GM18870 (cell line): ENCODE measurements at regions not wholly inside any gene's neighbourhood (a gene's known extent, or its start where the extent isn't known, plus 50 kb on each side); places are given as distances from the start of the nearest gene placed in this dataset.

ENCODE experiments used
- ATAC-seq: cut with Tn5 transposase; IDR thresholded peaks from one replicate; pipeline ENCODE4 v1.9.1; 2021; ENCODE audit warnings: moderate library complexity; ENCODE audit not compliant: unreplicated experiment

DNA sequence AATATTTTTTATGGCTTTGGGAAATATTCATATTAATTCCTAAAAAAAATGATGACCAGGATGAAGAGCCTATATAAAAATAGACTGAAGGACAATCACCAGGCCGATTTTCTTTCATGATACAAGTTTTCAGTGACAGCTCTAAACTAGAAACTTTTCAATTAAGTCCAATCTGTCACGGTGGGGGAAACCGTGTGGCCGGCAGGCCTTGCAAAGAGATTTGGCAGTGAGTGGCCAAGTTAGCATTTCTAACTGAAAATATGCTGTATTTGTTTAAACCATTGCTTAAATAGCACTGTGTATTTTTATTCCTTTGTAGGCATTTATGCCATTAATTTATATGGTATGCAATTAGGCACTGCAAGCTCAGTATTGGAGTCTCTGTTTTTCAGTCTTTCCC, 294.5 kb upstream of the NRIP1 start:
- no peak for ATAC-seq

GRCh38 chr21:15362458-15362857, 297.7 kb upstream of the NRIP1 start:
- no peak for ATAC-seq

DNA sequence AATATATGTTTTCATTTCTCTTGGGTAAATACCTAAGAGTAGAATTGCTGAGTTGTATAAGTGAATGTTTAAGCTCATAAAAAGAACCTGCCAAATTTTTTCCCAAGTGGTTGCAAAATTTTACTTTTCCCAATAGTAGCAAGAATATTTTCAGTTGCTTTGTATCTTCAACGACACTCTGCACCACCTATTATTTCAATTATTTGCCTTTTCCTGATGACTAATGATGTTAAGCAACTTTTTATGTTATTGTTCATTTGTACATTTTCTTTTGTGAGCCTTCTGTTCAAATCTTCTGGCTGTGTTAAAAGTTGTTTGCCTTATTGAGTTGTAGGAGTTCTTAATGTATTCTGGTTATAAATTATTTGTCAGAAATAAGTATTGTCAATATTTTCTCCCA, 299.1 kb upstream of the NRIP1 start:
- ATAC-seq: no peak

- ATAC-seq: no peak
These were observed 301.1 kb upstream of the NRIP1 start for GRCh38 chr21:15365751-15366392.

GRCh38 chr21:15366555-15366954, 301.8 kb upstream of the NRIP1 start:
- no peak for ATAC-seq

- ATAC-seq: no peak
These were observed 302.3 kb upstream of the NRIP1 start for GRCh38 chr21:15367061-15367626.

DNA sequence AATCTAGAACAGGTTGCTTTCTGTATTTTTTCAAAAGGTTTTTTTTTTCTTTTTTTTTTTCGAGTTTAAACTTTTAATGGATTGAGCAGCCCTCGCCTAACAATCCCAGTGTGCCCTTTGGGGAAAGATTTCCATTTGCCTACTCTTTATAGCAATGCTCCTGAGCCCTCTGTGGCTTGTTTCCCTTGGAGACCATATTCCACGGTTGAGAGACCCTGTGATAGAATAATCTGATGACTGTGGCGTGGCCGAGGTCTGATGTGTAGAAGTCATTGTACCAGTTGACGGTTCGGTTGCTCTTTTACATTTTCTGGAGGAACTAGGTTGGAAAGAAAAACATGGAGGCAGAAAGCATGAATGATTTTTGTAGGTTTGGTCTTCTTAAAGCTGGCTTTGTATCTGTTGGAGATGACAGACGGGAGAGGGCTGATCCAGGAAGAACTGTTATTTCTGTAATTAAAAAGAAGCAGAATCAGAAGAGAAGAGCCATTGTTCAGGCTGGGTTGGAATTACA, 305.7 kb upstream of the NRIP1 start:
- ATAC-seq: no peak

DNA sequence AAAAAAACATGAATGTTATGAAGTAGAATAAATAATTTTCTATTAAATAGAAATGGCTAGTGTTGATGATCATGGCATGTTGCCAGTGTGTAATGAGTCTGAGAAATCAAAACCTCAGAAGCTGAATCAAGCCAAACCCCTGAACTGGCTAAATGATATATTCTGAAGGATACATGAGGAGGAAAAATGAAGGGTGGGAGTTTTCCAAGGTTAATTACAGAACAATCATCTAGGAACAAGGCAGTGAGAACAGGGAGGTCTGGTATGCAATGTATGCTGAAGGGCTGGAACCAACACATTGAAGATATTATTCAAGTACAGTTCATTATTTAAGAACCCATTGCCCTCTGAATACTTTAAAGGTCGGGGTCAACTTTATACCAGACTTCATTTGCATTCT, 309.1 kb upstream of the NRIP1 start:
- no peak for ATAC-seq

DNA sequence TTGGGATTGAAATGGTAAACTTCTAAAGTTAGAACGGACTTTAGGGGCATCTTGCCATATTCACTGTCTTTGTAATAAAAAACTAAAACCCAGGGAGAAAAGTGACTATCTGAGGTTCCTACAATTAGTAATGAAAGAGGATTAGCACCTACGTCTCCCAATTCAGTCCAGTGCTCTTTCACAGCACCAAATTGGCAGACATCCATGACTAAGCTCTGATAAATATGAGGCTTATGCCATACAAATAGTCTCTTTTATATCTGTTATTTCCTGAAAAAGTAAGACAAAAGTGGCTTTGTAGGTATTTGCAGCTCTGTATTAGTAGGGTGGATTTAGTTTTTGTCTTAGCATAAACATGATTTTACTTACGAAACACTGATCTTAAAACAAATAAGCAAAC, 315.0 kb upstream of the NRIP1 start:
- no peak for ATAC-seq

- ATAC-seq: no peak
These were observed 318.8 kb upstream of the NRIP1 start for GRCh38 chr21:15383588-15383987.

- ATAC-seq: no peak
These were observed 325.2 kb upstream of the NRIP1 start for GRCh38 chr21:15390049-15390448.

GRCh38 chr21:15397258-15397657, 332.5 kb upstream of the NRIP1 start:
- no peak for ATAC-seq

DNA sequence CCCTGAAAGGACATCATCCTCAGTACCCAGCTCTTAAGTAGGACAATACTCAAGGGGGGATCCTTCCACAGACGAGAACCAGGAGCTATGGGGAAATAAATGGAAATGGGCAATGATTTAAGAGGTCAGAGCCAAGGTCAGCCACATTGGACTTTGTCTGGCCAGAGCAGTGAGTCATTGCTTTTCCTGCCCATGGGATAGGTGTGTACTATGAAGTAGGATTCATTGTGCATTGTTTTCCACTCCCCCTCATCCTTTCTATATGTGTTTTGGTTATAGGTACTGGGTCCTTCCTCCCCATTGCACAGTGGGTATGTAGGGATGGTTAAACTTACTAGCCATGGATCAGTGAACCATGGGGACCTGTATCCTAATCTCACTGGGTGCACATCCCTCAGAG, 328.9 kb upstream of the USP25 start:
- ATAC-seq: no peak

DNA sequence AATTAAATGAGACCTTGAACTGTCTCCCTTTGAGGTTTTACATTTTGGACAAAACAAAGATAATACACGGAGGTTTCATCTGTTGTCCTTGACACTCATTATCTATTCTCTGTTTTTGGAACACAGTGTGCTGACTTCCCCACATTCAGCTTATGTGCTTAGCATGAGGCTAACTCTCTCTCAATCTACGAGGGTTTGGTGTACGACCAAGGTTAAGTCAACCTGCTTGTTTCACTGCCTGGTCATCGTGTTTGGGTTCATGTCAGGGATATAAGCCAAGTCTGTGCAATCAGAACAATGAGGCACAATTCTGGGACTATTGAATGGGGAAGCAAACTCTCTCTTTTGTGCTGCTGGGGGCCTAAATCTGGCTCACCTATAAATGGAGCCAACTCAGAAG, 328.5 kb upstream of the USP25 start:
- no peak for ATAC-seq

GRCh38 chr21:15405214-15405613, 324.6 kb upstream of the USP25 start:
- ATAC-seq: no peak

DNA sequence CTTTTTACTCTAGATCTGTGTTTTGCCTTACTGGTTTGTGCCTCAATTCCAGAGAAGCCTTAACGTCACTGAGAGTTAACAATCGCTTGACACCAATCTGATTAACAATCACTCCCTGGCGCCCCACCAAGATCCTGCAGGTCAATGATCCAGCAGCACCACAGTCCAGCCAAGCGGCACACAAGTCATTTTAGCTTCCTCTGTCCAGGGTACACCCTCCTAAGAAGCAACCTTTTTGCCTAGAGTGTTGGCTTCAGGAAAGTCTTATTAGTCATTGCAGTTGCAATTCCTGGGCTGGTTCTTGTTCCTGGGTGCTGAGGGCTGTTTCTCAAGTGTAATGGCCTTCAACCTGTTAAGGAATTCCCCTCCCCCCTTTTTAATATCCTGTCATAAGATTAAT, 323.0 kb upstream of the USP25 start:
- ATAC-seq: no peak

GRCh38 chr21:15407585-15407984, 322.2 kb upstream of the USP25 start:
- no peak for ATAC-seq

DNA sequence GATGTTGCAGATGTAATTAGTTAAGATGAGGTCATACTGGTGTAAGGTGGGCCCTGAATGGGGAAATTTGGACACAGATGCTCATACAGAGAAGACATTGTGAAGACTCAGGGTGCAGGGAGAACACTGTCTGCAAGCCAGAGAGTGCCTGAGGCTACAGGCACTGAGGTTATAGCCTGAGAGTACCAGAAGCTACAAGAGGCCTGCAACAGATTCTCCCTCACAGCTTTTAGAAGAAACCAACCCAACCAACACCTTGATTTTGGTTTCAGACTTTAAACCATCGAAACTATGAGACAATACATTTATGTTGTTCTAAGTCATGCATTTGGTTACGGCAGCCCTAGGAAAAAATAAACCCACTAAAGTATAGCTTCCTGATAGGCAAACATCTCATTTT, 321.7 kb upstream of the USP25 start:
- ATAC-seq: peak; percentile 96

GRCh38 chr21:15409031-15409430, 320.8 kb upstream of the USP25 start:
- ATAC-seq: no peak

DNA sequence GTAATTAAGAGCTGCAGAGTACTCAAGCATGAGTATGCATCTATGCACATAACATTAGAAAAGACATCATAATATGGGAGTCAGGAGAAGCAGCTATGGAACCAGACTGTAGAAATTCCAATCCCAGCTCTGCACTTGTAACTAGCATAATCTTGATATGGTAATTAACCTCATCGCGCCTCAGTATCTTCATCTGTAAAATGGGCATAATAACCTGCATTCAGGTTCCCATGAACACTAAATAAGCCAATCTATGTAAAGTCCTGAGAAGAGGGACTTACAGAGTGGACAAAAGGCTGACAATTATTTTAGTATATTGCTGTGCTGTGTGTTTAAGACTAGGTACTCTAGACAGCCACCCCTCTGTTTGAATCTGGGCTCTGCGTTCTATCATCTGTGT, 318.9 kb upstream of the USP25 start:
- no peak for ATAC-seq

GRCh38 chr21:15414057-15414456, 315.7 kb upstream of the USP25 start:
- ATAC-seq: peak; percentile 73

- no peak for ATAC-seq
These were observed 314.1 kb upstream of the USP25 start for GRCh38 chr21:15415541-15416261.
